HG03175 (cell line): ENCODE measurements at regions not wholly inside any gene's neighbourhood (a gene's known extent, or its start where the extent isn't known, plus 50 kb on each side); places are given as distances from the start of the nearest gene placed in this dataset.

Source experiments
- ATAC-seq: cut with Tn5 transposase; IDR thresholded peaks from one replicate; pipeline ENCODE4 v1.9.1; 2021; ENCODE audit warnings: mild to moderate bottlenecking, moderate library complexity; ENCODE audit not compliant: unreplicated experiment

DNA sequence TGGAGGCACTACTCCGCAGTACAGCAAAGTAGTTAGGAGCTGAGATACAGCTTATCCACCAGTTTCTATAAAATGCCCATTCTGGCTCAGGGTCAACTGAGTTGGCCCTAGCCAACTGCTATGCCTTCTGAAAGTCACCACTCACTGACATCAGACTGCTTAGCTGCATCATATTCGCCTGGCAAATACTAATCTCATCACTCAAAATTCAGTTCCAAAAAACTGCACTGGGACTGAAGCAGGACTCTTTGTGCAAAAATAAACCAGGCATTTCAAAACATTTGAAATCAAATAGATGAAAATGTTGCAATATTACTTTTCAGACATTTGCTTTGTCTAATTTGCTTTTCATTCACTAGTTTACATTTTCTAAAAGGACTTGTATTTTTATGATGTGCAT lies 230.0 kb downstream of the ALDH8A1 start:
- ATAC-seq = no peak

DNA sequence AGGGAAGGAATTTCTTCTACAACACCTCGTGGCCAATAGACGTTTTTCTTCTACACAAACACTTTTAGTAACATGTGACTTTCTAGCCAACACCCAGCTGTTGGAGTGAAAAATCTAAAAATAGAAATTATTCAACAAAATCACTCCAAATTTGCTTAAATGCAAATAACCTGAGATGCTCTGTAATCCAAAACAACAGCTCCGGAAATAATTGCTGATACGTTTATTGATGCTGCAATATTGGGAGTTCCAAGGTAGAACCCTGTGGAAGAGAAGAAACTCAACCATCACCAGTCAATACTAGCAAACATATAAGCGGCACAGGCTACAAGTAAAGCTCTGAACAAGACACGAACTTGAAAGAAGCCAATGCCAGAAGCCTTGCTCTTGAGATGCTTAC lies 230.6 kb downstream of the ALDH8A1 start:
- no peak for ATAC-seq

DNA sequence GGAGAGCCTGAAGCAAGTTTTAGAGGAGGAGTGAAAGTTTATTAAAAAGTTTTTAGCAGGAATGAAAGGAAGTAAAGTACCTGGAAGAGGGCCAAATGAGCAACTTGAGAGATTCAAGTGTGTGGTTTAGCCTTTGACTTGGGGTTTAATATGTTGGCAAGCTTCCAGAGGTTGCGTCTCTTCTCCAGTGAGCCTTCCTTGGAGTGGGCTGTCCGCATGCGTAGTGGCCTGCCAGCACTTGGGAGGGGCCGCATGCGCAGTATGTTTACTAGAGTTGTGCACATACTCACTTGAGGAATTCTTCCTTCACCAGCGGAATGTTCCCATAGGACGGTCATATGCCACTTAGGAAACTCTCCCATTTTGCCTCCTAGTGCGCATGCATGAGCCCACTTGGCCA lies 235.2 kb downstream of the ALDH8A1 start:
- no peak for ATAC-seq

DNA sequence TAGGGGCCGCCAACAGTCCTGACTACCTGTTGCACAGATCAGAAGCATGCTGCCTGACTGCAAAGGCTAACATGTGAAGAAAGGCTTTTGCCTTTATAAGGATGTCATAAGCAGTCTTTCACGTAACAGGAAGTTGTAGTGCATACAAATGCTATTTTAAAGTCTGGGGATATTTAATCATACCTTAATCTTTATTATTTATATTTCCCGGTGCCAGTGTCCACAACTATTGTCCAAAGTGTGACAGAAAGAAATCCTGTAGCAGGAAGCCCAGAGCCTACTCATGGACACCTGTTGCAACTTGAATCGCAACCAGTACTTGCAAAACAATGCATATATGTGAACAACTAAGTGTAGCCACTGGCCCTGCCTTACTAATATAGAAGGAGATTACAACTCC lies 235.8 kb downstream of the ALDH8A1 start:
- no peak for ATAC-seq

DNA sequence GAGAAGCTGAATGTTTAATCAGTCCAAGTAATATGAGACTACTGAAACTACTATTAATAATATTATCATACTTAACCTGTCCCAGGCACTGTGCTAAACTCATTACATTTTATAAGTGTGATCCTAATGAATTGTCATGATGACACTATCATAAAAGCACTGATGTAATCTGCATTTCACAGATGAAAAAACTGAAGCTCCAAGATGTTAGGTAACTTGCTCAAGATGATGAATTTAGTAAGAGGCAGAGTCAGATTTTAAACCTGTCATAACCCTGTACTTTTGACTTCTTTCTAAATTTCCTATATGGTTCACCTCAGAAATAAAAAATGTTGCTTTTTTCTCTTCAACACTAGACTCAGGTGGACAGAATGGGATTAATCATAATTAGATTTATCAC lies 237.6 kb downstream of the ALDH8A1 start:
- no peak for ATAC-seq

DNA sequence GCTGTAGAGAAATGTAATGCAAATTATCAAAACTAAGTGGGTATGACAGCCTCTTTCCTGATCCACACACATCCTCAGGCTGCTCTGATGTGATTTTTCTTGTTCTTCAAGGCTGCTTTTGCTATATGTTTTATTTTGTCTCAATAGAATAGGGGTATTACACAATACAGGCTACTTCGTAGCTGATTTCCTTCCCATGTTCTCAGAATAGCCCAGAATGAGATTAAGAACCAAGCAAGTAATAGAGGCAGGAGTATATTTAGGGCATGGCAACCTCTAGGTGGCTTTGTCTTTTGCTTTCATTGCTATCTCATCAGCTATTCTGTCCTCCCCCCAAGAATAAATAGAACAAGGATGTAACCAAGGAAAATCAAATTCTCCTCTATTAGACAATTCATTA lies 241.8 kb downstream of the ALDH8A1 start:
- ATAC-seq = no peak

DNA sequence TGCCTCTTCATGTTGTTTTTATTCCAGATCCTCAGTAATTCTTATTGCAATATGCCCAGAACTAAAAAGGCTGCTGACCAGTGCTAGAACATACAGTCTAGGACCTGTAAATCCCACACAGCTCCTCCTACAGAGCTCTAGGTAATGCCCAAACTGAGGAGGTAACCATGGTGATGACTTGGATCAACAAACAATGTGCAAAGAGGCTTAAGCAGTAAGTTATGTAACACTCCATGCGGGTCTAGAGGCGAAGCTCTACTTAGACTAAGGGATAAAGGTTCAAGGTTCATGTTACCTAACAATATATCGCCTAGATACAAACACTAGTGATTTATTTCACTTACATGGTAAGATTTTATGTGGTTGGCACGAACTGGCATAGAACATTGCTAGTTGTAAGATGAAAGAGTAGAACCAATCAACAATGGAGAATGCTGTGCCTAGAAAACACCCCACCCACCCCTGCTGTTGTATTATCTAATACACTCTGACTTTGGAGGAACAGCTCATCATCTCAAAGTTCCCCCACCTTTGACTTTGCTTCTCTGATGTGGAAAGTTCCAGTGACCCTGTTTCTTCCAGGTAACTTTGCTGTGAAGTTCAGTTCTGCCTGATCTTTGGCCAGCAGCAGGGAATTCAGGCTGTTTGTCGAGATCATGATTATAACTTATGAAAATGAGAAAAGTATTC lies 242.4 kb downstream of the ALDH8A1 start:
- no peak for ATAC-seq

DNA sequence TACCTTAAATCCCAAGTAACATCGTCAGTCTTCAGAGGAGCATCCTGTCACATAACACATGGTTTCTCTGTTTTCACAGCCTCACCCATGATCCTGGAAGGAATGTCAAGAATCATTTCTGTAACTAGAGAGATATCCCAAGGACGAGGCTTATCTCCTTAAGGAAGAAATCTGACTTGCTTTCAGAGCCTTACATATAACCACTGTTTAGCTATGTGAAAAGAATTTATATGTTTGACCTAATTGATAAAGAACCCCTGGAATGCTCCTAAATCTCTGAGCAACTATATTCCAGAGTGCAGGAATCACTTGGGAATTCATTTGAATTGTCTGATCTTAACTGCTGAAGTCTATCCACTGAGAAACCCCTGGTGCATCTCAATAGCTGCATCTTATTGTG lies 243.1 kb downstream of the ALDH8A1 start:
- no peak for ATAC-seq

DNA sequence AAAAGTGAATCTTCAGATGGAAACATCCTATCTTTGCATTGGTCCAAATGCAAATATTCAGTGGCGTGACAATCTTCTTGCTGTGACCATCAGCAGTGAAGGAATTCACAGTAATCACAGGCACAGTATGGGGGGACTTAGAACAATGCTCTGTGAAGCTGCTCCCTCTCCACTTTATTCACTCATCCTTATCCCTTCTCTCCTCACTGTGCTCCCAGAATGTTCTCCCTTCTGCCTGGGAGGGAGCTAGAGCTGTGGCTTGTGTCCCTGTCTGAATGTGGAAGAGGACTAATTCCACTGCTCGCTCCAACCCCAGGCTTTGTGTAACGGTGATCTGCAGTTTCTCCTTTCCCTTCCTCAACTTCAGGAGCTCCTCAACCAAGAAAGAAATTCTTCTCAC lies 243.7 kb downstream of the ALDH8A1 start:
- ATAC-seq = no peak

DNA sequence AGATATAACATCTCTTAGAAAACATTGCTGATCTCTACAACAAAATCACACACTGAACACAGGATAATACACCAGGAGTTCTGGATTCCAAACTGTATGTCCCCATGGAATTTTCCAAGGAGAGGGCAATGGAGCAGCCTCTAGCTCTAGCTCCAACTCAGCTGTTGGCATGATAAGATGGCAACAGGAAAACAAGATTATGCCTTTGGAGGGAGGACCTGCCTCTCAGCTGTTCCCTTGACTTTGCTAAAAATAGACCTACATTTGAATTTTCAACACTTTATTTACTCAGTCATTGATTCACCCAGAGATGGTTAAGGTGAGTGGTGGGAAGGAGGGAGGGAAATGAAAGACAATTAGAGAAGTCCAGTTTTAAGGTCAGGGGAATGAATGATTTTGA lies 246.7 kb downstream of the ALDH8A1 start:
- ATAC-seq = no peak

DNA sequence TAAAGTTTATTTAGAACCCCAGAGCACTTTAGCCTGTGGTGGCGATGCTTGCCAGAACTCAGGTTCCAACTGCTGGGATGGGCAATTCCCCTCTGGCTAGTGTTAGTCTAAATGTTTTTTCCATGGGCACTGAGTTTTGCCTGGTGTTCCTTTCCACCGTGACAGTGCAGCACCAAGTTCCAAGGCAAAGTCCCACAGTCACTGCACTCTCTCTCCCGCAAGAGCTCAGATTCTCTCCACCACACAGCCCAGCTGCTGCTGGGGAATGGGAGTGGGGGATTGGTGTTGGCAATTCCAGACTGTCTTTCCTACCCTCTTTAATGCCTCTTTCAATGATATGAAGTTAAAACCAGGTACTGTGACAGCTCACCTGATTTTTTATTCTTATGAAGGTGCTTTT lies 247.6 kb downstream of the ALDH8A1 start:
- ATAC-seq = no peak

DNA sequence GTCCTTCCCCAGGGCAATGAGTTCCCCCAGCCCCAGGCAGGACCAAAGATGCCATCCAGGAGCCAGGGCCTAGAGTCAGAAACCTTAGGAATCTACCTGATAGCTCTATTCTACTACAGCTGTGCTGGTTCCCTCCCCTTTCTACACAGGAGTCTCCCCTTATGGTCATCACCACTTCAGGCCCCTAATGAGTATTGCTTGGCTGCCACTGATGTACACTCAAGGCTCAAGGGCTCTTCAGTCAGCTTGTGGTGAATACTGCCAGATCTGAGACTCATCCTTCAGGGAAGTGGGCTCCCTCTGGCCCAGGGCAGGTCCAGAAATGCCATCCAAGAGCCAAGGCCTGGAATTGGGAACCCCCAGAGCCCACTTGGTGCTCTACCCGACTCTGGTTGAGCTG lies 248.6 kb downstream of the ALDH8A1 start:
- no peak for ATAC-seq

DNA sequence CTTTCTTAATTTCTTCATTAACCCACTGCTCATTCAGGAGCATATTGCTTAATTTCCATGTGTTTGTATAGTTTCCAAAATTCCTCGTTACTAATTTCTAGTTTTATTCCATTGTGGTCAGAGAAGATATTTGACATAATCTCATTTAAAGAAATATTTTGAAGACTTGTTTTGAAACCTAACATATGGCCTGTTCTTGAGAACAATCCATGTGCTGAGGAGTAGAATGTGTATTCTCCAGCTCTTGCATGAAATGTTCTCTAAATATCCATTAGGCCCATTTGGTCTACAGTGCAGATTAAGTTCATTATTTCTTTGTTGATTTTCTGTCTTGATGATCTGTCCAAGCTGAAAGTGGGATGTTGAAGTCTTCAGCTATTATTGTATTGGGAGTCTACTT lies 251.7 kb downstream of the ALDH8A1 start:
- no peak for ATAC-seq

DNA sequence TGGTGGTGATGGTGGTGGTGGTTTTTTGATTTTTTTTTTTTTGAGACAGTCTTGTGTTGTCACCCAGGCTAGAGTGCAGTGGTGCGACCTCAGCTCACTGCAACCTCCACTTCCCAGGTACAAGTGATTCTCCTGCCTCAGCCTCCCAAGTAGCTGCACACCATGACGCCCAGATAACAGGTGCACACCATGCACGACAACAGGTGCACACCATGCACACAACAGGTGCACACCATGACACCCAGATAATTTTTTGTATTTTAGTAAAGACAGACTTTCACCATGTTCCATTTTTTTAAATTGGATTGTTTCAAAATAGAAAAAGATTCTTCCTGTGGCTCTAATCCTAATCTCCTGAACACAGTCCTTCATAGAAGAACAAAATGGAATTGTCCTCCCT lies 257.9 kb downstream of the ALDH8A1 start:
- ATAC-seq = no peak

DNA sequence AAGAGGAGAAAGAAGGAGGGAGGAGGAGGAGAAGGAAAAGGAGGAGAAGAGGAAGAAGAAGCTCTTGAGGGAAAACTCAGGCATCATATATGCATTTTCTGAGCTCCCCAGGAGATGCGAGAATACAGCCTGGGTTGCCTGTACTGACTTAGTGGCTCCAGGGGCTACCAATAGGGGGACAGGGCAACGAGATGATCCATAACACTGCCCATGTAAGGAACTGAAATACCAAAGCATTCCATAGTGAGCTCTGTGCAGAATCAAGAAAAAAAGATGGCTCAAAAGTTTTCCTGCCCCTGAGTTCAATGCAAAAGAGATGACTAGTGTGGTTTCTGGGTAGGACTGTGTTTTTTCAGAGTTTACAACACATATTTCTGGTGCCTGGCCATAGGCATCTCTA lies 258.7 kb downstream of the ALDH8A1 start:
- ATAC-seq = no peak

DNA sequence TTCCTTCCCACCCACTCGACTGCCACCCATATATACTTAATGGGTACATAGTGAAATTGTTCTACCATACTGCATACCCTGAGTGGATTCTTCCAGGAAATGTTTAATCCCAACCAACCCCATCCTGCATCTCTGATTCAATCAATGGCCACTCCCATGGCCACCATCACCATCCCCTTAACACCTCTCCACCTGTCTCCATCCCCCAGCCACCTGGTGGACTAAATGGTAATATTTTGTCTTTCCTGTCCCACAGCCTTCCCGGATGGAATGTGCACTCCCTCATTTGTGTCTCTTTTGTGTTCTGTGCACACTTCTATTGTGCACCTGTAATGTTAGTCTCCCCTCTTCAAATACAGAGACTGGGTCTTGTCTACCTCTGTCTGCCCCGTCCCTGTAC lies 259.9 kb downstream of the ALDH8A1 start:
- ATAC-seq = no peak

DNA sequence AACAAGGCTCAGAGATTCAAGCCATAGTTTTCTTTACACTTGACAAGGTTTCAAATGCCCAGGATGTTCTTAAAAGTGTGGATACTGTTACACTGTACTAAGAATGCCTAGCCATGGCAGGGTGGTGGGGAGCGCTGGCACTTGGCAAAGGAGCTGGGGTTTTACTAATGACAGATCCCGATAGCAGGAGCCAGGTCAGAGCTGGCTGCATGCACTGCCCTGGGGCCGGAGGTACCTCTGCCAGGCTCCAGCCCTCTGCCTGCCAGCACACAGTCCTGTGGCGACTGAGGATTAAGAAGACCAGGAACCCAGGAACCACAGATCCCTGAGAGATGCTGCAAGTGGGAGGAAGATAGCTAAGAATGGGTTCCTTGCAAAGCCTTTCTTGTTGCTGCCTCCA lies 260.3 kb downstream of the ALDH8A1 start:
- no peak for ATAC-seq

DNA sequence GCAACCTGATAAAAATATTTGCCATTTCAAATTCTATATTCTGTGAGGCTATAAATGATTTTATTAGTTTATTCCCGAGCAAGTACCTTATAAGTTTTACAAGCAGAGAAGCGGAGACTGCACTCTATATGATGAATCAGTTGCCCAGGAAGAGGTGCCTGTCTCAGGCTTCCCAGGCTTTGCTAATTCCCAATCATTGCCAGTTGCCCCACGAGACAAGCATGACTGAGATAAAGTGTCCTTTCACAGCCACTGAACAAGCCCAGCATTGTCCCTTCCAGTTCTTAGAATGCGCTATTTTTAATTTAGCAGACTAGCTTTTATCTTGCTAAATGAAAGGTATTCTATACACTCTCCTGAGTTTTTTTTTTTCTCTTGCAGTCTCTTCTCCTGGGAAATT lies 260.7 kb downstream of the ALDH8A1 start:
- ATAC-seq = no peak

DNA sequence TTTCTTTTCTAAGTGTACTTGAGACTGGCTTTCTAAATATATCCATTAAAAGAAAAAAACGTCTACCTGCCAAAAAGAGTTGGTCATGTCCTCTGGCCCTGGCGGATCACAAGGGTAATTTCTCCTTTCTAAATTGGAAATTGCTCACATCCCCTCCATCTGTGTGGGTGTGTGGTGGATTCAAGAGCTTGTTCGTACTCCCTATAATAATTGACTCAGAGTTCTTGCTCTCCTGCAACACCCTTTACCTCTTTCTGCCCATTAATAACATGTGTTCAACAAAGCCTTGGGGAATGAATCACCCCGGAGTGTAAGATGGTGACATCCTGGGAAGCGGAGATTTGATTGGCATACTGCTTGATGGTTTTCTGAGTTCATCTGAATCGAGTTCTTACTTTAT lies 263.8 kb downstream of the ALDH8A1 start:
- no peak for ATAC-seq

DNA sequence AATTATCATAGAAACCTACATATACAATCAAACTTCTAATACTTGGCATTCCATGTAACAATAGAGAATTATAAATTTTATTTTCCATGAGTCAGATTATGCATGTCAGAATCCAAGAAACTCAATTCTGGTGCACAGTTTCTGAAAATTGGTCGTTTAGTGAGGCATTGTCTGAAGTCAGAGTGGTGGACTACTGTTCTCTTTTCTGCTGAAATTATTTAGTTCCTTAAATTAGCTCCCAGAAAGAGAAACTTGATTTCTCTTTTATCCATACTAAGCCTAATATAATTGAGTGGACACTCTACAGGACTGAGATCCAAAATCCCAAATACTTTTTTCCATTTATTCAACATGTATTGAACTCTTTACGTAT lies 265.5 kb downstream of the ALDH8A1 start:
- ATAC-seq = no peak

DNA sequence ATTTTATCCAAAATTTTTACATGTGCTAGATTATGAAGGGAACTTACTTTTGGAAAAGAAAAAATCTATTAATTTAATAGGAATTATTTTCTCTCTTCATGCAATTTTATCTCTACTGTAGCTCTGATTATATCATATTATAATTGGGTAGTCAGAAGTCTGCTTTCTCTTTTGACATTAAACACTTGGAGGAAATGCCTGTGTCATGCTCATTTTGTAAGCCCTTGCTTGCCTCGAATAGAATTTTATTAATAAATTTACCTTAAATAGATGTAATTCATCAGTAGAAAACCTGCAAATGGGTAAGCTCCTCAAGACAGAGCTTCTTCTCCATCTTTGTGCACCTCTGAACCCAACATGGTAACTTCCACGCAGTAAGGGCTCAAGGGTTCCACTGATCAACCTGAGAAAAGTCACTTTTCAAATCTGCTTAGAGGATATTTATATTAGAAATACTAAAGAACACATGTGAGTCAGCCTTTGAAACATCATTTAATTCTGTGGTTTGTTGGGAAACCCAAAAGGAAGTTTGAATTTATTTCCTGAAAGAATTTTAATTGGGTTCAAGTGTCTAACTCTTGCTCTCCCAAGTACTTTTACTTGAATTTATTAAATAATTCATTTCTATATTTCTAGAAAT lies 266.0 kb downstream of the ALDH8A1 start:
- no peak for ATAC-seq

DNA sequence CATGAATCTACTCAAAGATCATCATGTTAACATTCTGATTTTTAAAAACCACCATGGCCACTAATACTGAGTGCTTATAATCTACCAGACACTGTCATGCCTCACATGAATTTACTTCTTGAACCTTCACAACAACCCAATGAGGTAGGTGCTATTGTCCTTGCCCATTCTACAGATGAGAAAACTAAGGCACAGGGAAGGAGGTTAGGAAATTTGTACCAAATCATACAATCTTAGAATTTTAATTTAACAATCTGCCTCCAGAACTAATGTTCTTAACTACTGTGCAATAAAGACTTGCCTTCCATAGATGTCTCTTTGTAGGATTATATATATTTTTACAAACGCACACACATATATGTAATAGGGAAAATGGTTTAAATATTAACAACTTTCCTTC lies 269.5 kb downstream of the ALDH8A1 start:
- no peak for ATAC-seq

DNA sequence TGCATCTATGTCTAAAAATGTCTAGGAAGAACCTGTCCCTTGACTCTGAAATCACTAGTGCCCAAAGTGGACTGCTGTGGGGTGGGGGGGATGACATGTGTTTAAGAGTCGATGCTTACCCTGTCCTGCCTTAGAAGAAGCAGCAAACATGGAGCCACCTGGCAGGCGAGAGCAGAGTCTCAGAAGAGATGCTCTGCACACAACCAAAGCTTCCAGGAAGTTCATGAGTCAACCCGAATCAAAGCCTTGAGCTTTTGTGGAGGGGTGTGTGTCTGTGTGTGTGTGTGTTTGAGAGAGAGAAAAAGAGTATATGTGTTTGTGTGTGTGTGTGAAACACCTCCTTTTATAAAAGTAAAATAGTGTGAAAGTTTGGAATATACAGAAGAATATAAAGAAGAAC lies 269.9 kb downstream of the ALDH8A1 start:
- no peak for ATAC-seq
